PFSK-1 (cell line): ENCODE measurements at regions not wholly inside any gene's neighbourhood (a gene's known extent, or its start where the extent isn't known, plus 50 kb on each side); places are given as distances from the start of the nearest gene placed in this dataset.

Experiments used
- POLR2AphosphoS5 ChIP-seq: IDR thresholded peaks from 2 replicates; pipeline ENCODE4 v1.6.1; 2012; ENCODE audit warnings: low read depth, mild to moderate bottlenecking, control low read depth, low read length, moderate library complexity
- TF ChIP-seq, protein P1 (sequence below), 2 experiments: IDR thresholded peaks; 2 replicates each; pipeline versions ENCODE4 v1.6.1 to v1.8.0; 2011 to 2012; ENCODE audit warnings: low read depth in 2 of 2, low read length in 2 of 2, control low read depth in 1 of 2, inconsistent platforms in 1 of 2, mild to moderate bottlenecking in 1 of 2, moderate library complexity in 1 of 2; ENCODE audit not compliant: insufficient read depth in 1 of 2

GRCh38 chr20:41927655-41928054 lies 309.5 kb upstream of the CHD6 start:
- TF ChIP-seq POLR2AphosphoS5: no peak
- TF ChIP-seq, protein P1, sequence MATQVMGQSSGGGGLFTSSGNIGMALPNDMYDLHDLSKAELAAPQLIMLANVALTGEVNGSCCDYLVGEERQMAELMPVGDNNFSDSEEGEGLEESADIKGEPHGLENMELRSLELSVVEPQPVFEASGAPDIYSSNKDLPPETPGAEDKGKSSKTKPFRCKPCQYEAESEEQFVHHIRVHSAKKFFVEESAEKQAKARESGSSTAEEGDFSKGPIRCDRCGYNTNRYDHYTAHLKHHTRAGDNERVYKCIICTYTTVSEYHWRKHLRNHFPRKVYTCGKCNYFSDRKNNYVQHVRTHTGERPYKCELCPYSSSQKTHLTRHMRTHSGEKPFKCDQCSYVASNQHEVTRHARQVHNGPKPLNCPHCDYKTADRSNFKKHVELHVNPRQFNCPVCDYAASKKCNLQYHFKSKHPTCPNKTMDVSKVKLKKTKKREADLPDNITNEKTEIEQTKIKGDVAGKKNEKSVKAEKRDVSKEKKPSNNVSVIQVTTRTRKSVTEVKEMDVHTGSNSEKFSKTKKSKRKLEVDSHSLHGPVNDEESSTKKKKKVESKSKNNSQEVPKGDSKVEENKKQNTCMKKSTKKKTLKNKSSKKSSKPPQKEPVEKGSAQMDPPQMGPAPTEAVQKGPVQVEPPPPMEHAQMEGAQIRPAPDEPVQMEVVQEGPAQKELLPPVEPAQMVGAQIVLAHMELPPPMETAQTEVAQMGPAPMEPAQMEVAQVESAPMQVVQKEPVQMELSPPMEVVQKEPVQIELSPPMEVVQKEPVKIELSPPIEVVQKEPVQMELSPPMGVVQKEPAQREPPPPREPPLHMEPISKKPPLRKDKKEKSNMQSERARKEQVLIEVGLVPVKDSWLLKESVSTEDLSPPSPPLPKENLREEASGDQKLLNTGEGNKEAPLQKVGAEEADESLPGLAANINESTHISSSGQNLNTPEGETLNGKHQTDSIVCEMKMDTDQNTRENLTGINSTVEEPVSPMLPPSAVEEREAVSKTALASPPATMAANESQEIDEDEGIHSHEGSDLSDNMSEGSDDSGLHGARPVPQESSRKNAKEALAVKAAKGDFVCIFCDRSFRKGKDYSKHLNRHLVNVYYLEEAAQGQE (IDR thresholded peaks at IDR 0.05; ENCODE audit: insufficient read depth in 1 of 2, low read depth in 2 of 2, low read length in 2 of 2): no peak
